Activated T-cell treated with anti-CD3 and anti-CD28 coated beads for 1 hour (primary cell): ENCODE measurements at regions not wholly inside any gene's neighbourhood (a gene's known extent, or its start where the extent isn't known, plus 50 kb on each side); places are given as distances from the start of the nearest gene placed in this dataset.
"Not testable (repeated sequence)": the region's sequence is repeated elsewhere in the genome, so short reads cannot be mapped to it uniquely, and the experiment has no call there.

Experiments used
- DNase-seq: peaks from one replicate; pipeline ENCODE4 v3.0.0-alpha.2; 2020; ENCODE audit warnings: low read depth

GRCh38 chr6:156600678-156601077, 176.5 kb upstream of the ARID1B start:
- DNase-seq, result no peak

GRCh38 chr6:156599978-156600590, 177.1 kb upstream of the ARID1B start:
- no peak for DNase-seq

GRCh38 chr6:156599366-156599765, 177.8 kb upstream of the ARID1B start:
- DNase-seq, result no peak

DNA sequence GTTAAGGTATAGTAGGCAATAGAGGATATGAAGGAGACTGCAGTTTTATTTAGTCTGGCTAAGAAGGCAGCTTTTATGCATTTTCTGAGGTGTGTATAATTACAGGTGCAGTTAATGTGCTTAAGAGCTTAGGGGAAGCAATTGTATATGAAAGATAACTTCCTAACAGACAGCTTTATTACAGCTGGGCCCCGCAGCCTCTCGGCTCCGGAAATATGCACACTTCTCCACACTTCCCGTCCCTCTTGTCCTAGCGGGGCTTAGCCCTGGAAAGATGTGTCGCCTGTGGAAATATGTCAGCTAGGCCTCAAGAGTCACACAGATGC, 178.4 kb upstream of the ARID1B start:
- no peak for DNase-seq

DNA sequence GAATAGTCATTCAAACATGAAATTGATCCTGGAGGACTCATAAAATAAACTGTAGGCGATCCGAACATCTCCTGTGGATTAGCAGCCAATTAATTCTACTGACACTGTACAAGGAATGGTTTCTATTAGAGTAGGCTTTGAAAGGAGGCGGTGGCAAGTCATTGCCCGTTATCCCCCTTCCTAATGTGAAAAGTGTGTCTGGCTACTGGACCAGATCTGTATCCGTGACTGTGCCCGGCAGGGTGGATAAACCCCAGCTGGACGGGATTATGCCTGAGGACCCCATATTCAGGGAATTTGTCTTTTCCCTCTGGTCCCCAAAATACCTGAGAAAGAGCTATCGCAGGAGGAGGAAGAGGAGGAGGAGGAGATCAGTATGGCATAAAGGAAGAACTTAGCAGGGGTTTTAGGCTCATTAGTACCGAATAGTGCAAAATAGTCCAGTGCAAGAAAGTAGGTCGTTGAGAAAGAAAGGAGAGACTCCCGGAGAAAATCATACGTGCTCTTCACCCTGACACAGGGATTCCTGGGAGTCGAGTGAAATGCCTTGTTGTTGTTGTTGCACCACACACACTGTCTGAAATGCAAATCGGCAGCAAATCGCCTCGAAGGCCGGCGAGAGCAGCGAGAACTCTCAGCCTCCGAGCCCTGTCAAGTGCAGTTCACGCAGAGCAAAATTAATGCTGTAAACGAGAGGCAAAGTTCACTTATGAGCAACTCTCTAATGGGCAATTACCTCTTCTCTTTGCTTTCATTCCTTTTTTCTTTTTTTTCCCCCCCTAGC, 178.9 kb upstream of the ARID1B start:
- DNase-seq, result no peak

DNA sequence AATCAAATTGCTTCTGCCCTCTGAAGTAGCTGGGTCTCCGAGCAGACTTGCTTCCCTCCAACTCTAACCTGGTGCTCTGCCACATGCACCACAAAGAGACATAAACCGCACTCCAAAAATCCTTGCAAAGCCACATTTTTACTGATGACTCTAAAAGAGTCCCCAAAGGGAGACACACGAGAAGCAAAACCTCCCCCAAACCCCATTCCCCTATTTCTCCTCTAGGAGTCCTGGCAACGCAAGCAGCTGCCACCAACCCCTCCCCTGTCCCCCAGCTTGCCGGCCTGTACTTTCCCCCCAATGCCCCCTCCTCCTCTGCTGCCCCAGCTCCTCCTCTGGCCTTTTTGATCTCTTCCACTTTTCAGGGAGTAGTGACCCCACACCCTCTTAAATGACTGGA, 180.1 kb upstream of the ARID1B start:
- no peak for DNase-seq

DNA sequence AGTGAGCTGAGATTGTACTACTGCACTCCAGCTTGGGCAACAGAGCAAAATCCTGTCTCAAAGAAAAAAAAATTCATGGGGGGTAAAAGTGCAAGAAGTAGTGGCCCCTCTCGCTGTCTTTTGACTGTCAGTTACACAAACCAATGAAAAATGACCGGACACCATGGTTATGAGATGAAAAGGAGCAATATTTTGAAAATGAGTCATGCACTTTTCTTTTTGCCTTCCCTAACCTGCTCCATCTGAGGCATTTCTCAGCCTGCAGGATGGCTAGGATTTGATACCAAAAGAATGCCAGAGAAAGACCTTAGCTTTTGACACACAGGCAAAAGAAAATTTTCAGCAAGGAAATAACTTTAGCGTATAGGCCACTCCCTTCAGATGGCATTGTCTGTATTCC, 181.7 kb upstream of the ARID1B start:
- no peak for DNase-seq

DNA sequence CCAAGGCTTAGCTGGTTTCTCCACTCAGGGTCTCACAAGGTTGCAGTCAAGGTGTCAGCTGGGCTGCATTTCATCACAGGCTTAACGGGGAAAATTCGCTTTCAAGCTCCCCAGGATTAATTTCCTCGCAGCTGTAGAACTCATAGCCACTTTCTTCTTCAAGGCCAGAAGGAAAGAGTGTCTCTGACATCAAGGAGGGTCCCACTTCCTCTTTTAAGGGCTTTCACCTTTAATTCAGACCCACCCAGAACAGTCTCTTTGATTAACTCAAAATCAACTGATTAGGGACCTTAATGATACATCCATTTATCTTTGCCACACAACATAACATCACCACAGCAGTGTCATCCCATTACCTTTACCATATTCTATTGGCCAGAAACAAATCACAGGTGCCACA, 183.3 kb upstream of the ARID1B start:
- DNase-seq, result no peak

- DNase-seq, result no peak
Measured at GRCh38 chr6:156593127-156593526, 184.1 kb upstream of the ARID1B start.

GRCh38 chr6:156590482-156590881, 186.7 kb upstream of the ARID1B start:
- DNase-seq, result no peak

- DNase-seq, result no peak
Measured at GRCh38 chr6:156589281-156589680, 187.9 kb upstream of the ARID1B start.

GRCh38 chr6:156587751-156588301, 189.4 kb upstream of the ARID1B start:
- no peak for DNase-seq

- no peak for DNase-seq
Measured at GRCh38 chr6:156587071-156587470, 190.1 kb upstream of the ARID1B start.

DNA sequence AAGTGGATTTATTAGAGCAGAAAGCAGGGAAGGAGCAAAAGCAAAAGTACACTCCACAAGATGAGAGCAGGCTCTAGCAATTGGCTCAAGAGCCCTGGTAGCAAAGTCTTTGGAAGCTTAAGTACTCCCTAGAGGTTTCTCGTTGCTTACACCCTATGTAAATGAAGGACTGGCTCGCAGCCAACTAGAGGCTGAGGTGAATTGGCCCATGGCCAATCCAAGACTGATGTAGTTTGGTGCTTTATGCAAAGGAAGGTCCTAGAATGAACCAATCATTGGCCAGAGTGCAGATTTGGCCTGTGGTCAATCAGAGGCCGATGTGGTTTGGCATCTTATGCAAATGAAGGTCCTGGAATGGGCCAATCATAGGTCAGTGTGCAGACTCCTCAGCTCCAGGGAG, 191.3 kb upstream of the ARID1B start:
- no peak for DNase-seq

DNA sequence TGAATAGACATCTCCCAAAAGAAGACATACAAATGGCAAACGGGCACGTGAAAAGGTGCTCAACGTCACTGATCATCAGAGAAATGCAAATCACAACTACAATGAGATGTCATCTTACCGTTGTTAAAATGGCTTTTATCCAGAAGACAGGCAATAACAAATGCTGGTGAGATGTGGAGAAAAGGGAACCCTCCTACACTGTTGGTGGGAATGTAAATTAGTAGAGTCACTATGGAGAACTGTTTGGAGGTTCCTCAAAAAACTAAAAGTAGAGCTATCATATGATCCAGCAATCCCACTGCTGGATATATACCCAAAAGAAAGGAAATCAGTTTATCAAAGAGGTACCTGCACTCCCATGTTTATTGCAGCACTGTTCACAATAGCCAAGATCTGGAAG, 193.1 kb upstream of the ARID1B start:
- DNase-seq, result not testable (repeated sequence)

DNA sequence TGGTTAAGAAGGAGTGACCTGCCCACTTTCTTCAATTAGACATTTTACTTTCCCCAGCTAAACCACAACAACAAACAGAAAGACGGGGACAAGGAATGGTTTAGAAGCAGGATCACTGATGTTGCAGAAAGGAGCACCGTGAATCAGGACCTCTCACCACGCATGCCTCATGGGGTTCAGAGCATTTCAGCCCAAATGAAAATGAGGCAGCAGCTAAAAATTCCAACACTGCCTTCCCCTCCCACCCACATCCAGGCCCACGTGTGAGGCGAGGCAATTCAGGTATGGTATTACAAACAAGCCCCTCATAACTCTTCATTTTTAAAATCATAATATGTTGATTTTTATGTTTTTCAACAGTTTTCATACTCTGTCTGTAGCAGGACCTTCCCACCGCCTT, 194.1 kb upstream of the ARID1B start:
- no peak for DNase-seq

DNA sequence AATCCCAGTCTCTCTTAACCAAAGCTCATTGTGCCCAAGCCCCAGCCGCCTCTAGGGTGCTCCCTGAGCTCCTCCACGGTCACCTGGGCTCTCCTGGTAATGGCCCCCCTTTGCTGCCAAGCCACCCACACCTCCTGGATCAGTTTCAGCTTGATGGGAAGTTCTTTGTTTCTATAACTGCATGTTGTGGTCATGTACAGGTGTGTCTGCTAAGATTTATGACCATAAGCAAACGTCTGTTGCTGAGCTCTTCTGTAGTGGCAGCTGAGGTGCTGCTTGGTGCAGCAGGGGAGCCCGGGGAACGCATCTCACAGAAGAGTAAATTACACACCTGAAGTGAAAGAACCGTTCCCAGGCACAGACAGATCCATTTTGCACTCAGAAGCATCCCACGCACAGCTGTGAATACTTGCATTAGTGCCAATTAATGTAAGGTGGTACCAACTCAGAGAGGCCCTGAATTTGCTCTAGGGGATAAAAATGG, 194.6 kb upstream of the ARID1B start:
- no peak for DNase-seq

GRCh38 chr6:156579564-156579963, 197.6 kb upstream of the ARID1B start:
- no peak for DNase-seq

DNA sequence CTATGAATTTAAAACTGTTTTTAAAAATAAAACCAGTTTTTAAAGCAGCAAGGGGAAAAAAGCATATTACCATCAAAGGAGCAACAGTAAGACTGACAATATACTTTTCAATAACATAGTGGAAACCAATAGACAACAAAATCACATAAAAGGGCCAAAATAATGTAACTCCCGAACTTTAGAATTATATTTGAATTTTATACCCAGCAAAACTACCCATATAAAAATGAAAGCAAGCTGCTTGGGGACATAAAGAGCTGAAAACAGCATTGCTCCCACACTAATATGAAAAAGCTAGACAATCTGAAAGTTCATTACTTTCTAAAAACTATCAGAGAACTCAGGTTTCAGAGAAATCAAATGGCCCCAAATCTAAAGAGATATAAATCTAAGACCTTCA, 199.4 kb upstream of the ARID1B start:
- DNase-seq, result no peak

DNA sequence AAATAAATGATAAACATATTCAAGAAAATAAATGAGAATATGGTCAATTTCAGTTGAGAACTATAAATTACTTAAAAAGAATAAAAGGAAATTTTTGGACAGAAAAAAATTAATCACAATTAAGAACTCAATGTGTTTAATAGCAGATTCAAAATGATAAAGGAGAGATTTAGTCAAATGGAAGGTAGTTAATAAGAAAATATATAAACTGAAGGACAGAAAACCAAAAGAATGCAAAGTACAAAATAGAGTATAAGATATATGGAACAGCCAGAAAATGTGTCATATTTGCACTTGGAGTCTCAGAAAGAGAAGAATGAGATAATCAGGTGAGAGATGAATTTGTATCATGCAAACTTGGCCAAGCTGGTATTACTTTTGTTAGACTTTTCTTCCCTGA, 201.8 kb upstream of the ARID1B start:
- no peak for DNase-seq

GRCh38 chr6:156564807-156565149, 212.4 kb upstream of the ARID1B start:
- no peak for DNase-seq

- DNase-seq, result peak; percentile 70
Measured at GRCh38 chr6:156564127-156564806, 212.9 kb upstream of the ARID1B start.

- DNase-seq, result no peak
Measured at GRCh38 chr6:156563714-156564113, 213.5 kb upstream of the ARID1B start.
